ENCODE measurements at regions not wholly inside any gene's neighbourhood (a gene's known extent, or its start where the extent isn't known, plus 50 kb on each side); places are given as distances from the start of the nearest gene placed in this dataset.

DNA sequence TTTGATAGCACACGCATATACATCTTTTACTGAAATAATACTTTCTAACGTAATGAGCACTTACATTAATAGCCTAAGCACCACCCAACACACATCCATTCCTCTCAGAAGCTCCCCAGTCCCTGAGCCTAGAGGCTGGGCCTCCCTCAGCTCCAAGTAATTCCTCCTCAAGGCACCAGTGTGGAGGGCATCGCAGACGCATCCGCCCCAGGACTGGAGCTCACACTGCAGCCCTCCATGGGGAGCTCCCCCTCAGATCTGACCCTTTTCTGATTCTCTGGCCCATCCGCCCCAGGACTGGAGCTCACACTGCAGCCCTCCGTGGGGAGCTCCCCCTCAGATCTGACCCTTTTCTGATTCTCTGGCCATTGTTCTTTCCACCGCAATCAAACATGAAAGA lies 60.4 kb upstream of the SNTG2 start:
- TF ChIP-seq CTCF (IDR thresholded peaks at IDR 0.05) (no peak), POLR2A (IDR thresholded peaks at IDR 0.05) (no peak)
